Epithelial cell of proximal tubule (primary cell): ENCODE measurements at regions not wholly inside any gene's neighbourhood (a gene's known extent, or its start where the extent isn't known, plus 50 kb on each side); places are given as distances from the start of the nearest gene placed in this dataset.
A peak's percentile ranks its signal among the peaks of the same experiment; 100 is the strongest.

Experiments used
- DNase-seq: peaks from one replicate; pipeline ENCODE4 v3.0.0-alpha.2; 2011; ENCODE audit warnings: low read depth
- H3K4me3 ChIP-seq: 2 replicates; pipeline ENCODE4 v1.5.1; 2011; ENCODE audit warnings: low read depth, mild to moderate bottlenecking, low read length
- CTCF ChIP-seq: conservative IDR thresholded peaks from 2 replicates; pipeline ENCODE4 v1.5.1; 2012; ENCODE audit warnings: low read depth, mild to moderate bottlenecking, low read length

DNA sequence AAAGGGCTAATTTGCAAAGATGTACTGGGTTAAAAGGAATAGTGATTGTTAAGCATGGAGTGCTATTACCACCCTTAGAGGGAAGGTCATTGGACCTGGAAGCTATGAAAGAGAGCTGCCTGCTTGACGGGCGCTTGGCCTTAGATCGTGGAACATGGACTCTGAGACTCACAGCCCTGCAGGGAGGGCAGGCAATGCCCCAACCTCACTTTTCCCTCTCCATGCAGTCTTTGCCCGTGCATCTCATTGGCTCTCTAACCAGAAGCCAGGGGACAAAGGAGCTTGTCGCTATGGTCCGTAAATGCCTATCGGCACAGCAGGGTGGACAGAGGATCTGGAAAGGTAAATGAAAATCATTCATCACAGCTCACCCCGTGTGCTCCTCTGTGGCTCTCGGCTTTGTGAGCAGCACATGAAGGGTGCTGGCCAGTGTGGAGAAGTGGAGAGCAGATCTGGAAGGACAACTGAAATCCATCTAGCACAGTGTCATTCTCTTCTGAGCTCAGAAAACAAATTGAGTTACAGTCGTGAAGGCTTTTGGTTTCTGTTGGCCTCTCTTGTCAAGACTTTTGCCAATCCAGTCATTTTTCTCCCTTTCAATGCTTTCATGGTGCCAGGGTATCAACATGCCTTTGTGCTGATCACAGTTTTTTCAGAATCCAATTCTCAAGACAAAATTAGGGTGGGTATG lies 186.2 kb downstream of the SNX18 start:
- no peak for TF ChIP-seq CTCF
- H3K4me3 ChIP-seq: no peak overlapping the region
- no peak for DNase-seq

DNA sequence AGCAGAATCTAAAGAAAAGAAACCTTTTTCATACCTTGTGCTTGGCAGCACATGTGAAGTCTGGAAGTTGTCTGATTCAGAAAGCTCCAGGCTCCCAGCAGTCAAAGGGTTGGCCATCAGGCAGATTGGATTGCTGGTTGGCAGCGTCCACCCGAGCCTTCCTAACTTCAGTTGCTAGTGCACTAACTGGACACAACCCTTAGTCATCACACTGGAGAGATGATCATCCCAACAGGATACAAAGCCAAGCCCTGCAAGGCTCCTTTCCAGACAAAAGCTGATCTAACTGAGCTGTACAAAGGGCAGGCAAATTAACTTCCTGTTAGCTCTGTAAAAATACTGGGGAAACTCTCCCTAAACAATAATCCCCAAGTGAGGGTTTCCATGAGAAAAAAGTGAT lies 185.6 kb downstream of the SNX18 start:
- DNase-seq: peak; percentile 23
- H3K4me3 ChIP-seq: no peak overlapping the region
- no peak for TF ChIP-seq CTCF

- no peak for DNase-seq
- no peak overlapping the region for H3K4me3 ChIP-seq
- no peak for TF ChIP-seq CTCF
Observed at GRCh38 chr5:54702470-54702869, 184.9 kb downstream of the SNX18 start.

DNA sequence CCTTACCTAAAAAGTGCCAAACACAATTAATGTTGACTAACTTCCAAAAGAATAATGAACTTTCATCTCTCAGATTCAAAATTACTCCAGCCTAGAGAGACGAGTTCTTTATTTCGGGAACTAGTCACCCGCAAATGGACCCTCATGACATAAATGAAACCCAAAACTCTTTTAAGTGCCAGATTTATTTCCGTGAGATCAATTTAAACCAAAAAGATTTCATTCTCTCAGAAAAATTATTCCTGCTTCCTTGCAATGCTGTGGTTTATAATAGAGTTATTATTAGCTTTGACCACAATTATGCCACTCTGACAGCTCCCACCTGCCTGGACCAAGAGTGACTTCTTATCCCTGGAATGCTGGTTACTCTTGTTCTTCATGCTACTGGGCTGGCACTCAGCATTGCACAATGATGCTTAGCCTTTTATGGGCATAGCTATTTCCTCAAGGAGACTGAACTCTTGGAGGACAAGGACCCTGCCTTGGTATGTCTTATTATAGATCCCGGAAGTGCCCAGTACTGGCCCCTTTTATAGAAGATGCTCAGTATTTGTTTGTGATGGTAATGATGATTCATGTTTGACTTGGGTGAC lies 183.5 kb downstream of the SNX18 start:
- no peak overlapping the region for H3K4me3 ChIP-seq
- no peak for TF ChIP-seq CTCF
- peak; percentile 98 for DNase-seq

- no peak overlapping the region for H3K4me3 ChIP-seq
- DNase-seq: no peak
- no peak for TF ChIP-seq CTCF
Observed at GRCh38 chr5:54696931-54697330, 179.4 kb downstream of the SNX18 start.

DNA sequence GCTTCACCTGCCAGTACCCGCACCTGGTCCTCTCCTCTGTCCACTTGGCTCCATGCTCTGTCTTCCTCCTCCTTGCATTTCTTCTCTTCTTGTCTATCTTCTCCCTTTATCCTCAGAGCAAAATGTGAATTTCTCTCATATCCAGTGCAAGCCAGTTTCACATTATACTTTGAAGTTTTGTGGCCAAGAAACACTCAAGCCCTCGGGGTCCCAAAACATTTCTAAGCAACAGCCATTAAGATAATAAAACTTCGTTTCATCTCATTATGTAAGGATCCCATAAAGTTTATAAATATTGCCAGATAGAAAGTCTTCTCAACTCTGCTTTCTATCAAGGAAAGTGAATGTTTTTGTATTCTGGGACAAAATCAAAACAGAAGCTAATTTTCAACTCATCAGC lies 178.8 kb downstream of the SNX18 start:
- TF ChIP-seq CTCF: no peak
- H3K4me3 ChIP-seq: no peak overlapping the region
- no peak for DNase-seq

DNA sequence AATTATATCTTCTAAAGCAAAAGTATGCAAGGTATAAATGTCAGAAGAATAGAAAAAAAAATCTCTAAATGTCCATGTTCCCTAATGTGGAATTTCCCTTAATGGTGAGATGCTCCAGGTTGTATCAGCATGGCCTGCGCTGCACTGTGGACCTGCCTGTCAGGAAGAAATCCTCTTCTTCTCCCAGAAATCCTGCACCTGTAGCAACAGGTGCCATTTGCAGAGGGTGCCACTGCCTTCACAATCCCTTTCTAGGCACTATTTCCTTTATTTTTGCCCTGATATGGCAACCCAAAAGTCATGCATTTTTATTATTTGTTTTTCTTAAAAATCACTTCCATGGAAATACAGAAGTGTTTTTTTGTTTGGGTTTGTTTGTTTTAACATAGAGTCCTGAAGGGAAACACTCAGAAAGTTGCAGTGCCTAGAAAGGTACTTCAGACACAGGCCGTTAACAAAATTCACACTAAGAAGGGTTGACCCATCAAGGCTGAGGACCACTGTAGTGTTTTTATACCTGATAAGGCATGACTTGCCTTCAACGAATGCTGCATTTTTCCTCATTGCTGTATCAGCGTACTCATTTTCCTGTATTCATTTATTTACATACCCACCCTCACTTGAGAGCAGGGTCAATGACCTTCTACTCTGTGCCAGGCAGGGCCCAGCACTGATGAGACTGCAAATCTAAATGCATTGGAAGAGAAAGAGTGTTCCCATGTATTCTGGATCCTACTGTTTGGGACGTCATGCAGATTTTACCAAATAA lies 177.8 kb downstream of the SNX18 start:
- no peak for DNase-seq
- H3K4me3 ChIP-seq: no peak overlapping the region
- TF ChIP-seq CTCF: no peak
